ENCODE measurements at regions not wholly inside any gene's neighbourhood (a gene's known extent, or its start where the extent isn't known, plus 50 kb on each side); places are given as distances from the start of the nearest gene placed in this dataset.

DNA sequence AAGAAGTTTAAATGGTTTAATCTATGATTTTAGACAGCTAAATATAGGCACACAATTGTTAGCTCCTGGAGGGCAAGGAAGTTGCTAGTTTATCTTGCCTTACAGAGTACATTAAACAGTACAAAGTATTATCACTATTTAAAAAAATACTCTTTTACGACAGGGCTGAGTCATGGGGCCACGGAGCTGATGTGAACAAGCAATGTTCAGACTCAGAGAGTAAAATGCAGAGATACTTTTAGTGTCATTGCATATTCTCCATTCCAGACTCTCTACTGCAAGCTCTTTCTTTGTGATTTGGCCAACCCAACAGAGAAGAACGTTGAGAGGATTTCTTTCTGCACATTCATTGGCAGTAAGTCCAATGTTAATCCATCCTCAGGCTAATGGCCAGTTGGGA, 352.4 kb downstream of the SPRY2 start:
- TF ChIP-seq JUND (IDR thresholded peaks at IDR 0.05): no peak
- TF ChIP-seq RXRA (IDR thresholded peaks at IDR 0.05): no peak
- no peak for TF ChIP-seq EGR1 (IDR thresholded peaks at IDR 0.05; ENCODE audit: low read depth in 2 of 2)
- no peak for TF ChIP-seq YY1 (IDR thresholded peaks at IDR 0.05)
- TF ChIP-seq FOXA2 (IDR thresholded peaks at IDR 0.05): no peak
- TF ChIP-seq, protein P1, sequence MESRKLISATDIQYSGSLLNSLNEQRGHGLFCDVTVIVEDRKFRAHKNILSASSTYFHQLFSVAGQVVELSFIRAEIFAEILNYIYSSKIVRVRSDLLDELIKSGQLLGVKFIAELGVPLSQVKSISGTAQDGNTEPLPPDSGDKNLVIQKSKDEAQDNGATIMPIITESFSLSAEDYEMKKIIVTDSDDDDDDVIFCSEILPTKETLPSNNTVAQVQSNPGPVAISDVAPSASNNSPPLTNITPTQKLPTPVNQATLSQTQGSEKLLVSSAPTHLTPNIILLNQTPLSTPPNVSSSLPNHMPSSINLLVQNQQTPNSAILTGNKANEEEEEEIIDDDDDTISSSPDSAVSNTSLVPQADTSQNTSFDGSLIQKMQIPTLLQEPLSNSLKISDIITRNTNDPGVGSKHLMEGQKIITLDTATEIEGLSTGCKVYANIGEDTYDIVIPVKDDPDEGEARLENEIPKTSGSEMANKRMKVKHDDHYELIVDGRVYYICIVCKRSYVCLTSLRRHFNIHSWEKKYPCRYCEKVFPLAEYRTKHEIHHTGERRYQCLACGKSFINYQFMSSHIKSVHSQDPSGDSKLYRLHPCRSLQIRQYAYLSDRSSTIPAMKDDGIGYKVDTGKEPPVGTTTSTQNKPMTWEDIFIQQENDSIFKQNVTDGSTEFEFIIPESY (IDR thresholded peaks at IDR 0.05): no peak
- TF ChIP-seq RAD21 (IDR thresholded peaks at IDR 0.05): no peak
- TF ChIP-seq, protein P2, sequence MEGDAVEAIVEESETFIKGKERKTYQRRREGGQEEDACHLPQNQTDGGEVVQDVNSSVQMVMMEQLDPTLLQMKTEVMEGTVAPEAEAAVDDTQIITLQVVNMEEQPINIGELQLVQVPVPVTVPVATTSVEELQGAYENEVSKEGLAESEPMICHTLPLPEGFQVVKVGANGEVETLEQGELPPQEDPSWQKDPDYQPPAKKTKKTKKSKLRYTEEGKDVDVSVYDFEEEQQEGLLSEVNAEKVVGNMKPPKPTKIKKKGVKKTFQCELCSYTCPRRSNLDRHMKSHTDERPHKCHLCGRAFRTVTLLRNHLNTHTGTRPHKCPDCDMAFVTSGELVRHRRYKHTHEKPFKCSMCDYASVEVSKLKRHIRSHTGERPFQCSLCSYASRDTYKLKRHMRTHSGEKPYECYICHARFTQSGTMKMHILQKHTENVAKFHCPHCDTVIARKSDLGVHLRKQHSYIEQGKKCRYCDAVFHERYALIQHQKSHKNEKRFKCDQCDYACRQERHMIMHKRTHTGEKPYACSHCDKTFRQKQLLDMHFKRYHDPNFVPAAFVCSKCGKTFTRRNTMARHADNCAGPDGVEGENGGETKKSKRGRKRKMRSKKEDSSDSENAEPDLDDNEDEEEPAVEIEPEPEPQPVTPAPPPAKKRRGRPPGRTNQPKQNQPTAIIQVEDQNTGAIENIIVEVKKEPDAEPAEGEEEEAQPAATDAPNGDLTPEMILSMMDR (IDR thresholded peaks at IDR 0.05; ENCODE audit: low read depth, low read length, missing input control): no peak
- TF ChIP-seq FOXA1 (IDR thresholded peaks at IDR 0.05): no peak
- TF ChIP-seq, protein P3, sequence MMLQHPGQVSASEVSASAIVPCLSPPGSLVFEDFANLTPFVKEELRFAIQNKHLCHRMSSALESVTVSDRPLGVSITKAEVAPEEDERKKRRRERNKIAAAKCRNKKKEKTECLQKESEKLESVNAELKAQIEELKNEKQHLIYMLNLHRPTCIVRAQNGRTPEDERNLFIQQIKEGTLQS (IDR thresholded peaks at IDR 0.05): no peak
- no peak for TF ChIP-seq SP1 (IDR thresholded peaks at IDR 0.05)
- no peak for TF ChIP-seq HNF4G (IDR thresholded peaks at IDR 0.05)
- TF ChIP-seq, protein P4, sequence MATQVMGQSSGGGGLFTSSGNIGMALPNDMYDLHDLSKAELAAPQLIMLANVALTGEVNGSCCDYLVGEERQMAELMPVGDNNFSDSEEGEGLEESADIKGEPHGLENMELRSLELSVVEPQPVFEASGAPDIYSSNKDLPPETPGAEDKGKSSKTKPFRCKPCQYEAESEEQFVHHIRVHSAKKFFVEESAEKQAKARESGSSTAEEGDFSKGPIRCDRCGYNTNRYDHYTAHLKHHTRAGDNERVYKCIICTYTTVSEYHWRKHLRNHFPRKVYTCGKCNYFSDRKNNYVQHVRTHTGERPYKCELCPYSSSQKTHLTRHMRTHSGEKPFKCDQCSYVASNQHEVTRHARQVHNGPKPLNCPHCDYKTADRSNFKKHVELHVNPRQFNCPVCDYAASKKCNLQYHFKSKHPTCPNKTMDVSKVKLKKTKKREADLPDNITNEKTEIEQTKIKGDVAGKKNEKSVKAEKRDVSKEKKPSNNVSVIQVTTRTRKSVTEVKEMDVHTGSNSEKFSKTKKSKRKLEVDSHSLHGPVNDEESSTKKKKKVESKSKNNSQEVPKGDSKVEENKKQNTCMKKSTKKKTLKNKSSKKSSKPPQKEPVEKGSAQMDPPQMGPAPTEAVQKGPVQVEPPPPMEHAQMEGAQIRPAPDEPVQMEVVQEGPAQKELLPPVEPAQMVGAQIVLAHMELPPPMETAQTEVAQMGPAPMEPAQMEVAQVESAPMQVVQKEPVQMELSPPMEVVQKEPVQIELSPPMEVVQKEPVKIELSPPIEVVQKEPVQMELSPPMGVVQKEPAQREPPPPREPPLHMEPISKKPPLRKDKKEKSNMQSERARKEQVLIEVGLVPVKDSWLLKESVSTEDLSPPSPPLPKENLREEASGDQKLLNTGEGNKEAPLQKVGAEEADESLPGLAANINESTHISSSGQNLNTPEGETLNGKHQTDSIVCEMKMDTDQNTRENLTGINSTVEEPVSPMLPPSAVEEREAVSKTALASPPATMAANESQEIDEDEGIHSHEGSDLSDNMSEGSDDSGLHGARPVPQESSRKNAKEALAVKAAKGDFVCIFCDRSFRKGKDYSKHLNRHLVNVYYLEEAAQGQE (IDR thresholded peaks at IDR 0.05): no peak
- TF ChIP-seq TAF1 (conservative IDR thresholded peaks at IDR 0.05): no peak
- no peak for TF ChIP-seq HNF4A (conservative IDR thresholded peaks at IDR 0.05)
- TF ChIP-seq NR2F2 (IDR thresholded peaks at IDR 0.05): no peak
- WGBS: 67% methylated on average over 3 of the region's 3 CpGs
- no peaks in the 10 kb centered on the region for H3K27me3 ChIP-seq (ENCODE audit: control insufficient read depth in 4 of 4, insufficient read depth in 4 of 4, low read length in 3 of 4)

DNA sequence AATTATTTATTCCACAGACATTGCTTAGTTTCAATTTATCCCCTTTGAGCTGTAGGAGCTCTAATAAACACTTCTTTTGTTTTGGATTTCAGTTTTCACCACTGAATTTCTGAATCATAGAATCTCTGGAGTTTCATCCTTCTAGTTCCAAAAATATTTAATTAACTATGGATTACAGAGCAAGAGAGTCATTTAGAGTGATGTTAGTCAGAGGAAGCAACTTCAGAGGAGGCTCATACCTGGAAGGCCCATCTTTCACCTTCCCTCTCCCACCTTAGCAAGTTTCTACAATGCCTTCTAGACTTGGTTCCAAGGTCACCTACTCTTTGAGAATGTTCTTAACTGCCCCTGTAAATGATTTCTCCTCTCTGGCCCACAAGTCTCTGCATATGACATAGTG, 353.2 kb downstream of the SPRY2 start:
- H3K27me3 ChIP-seq (ENCODE audit: control insufficient read depth in 4 of 4, insufficient read depth in 4 of 4, low read length in 3 of 4): no peaks in the 10 kb centered on the region
- H3K36me3 ChIP-seq (ENCODE audit: control insufficient read depth in 4 of 4, insufficient read depth in 3 of 4, low read depth in 1 of 4, low read length in 3 of 4): no peaks in the 10 kb centered on the region
- DNase-seq (ENCODE audit: low spot score): no peak
- H3K27ac ChIP-seq (ENCODE audit: low read depth in 1 of 2, low read length in 2 of 2): no peak overlapping the region
- no peaks in the 10 kb centered on the region for H3K4me1 ChIP-seq (ENCODE audit: control insufficient read depth in 4 of 4, insufficient read depth in 4 of 4, low read length in 3 of 4)
- no peak for TF ChIP-seq TAF1 (conservative IDR thresholded peaks at IDR 0.05)
- no peak for TF ChIP-seq NR2F2 (IDR thresholded peaks at IDR 0.05)
- TF ChIP-seq, protein P5, sequence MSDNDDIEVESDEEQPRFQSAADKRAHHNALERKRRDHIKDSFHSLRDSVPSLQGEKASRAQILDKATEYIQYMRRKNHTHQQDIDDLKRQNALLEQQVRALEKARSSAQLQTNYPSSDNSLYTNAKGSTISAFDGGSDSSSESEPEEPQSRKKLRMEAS (IDR thresholded peaks at IDR 0.05): no peak
- no peak for TF ChIP-seq JUND (IDR thresholded peaks at IDR 0.05)
- TF ChIP-seq YY1 (IDR thresholded peaks at IDR 0.05): no peak
- no peak for TF ChIP-seq RXRA (IDR thresholded peaks at IDR 0.05)
- TF ChIP-seq, protein P1 (IDR thresholded peaks at IDR 0.05): no peak
- no peak for TF ChIP-seq HNF4G (IDR thresholded peaks at IDR 0.05)
- no peak for TF ChIP-seq GABPA (IDR thresholded peaks at IDR 0.05 in 1 of 2, conservative IDR thresholded peaks at IDR 0.05 in 1 of 2)
- no peak for TF ChIP-seq FOXA2 (IDR thresholded peaks at IDR 0.05)
- H3K4me3 ChIP-seq (ENCODE audit: low read depth in 1 of 3, low read length in 3 of 3): no peak overlapping the region
- H3K9me3 ChIP-seq (ENCODE audit: control insufficient read depth in 4 of 4, low read length in 3 of 4): no peaks in the 10 kb centered on the region
- no peak overlapping the region for H3K9ac ChIP-seq (ENCODE audit: low read depth in 1 of 2, low read length in 2 of 2)

More for the DNA sequence above, 352.4 kb downstream of the SPRY2 start:
- Histone ChIP-seq H3K9me3 (ENCODE audit: control insufficient read depth in 4 of 4, low read length in 3 of 4) (no peaks in the 10 kb centered on the region), H3K4me3 (ENCODE audit: low read depth in 1 of 3, low read length in 3 of 3) (no peak overlapping the region), H3K27ac (ENCODE audit: low read depth in 1 of 2, low read length in 2 of 2) (no peak overlapping the region), H3K4me1 (ENCODE audit: control insufficient read depth in 4 of 4, insufficient read depth in 4 of 4, low read length in 3 of 4) (no peaks in the 10 kb centered on the region), H3K36me3 (ENCODE audit: control insufficient read depth in 4 of 4, insufficient read depth in 3 of 4, low read depth in 1 of 4, low read length in 3 of 4) (no peaks in the 10 kb centered on the region), H3K9ac (ENCODE audit: low read depth in 1 of 2, low read length in 2 of 2) (no peak overlapping the region)
- DNase-seq (ENCODE audit: low spot score): no peak

All from liver (tissue), 8 donors.